H1 (cell line): ENCODE measurements at regions not wholly inside any gene's neighbourhood (a gene's known extent, or its start where the extent isn't known, plus 50 kb on each side); places are given as distances from the start of the nearest gene placed in this dataset.

Experiments
- CTCF ChIA-PET: fragments of 300-600 bp; sonication (Branson Sonifier 250); formaldehyde crosslinking; loops from one replicate; lab custom pipeline; 2021; ENCODE audit not compliant: partially characterized antibody; lab: Charles Lee
- POLR2A ChIA-PET: fragments of 300-600 bp; sonication (Branson Sonifier 250); formaldehyde crosslinking; loops from one replicate; lab custom pipeline; 2021; ENCODE audit warnings: inconsistent platforms; ENCODE audit not compliant: partially characterized antibody; lab: Charles Lee
- DNase-seq, 2 experiments: peaks; one replicate each; pipeline versions ENCODE4 v3.0.0 to v3.0.0-alpha.2; 2010 to 2022; ENCODE audit warnings: low spot score in 2 of 2, low read depth in 1 of 2, mixed read lengths in 1 of 2
- FAIRE-seq: peaks from 2 replicates; lab custom pipeline; 2011; peaks lifted over from hg19 to GRCh38; lab: Jason Lieb, UNC
- H2AFZ ChIP-seq: 2 replicates; pipeline ENCODE4 v1.8.1; 2012; ENCODE audit warnings: low read length, inconsistent platforms
- H2AK5ac ChIP-seq: 2 replicates; pipeline ENCODE4 v1.6.1; 2013; ENCODE audit warnings: low read depth, low read length
- H2BK120ac ChIP-seq: replicated peaks from 2 replicates; pipeline ENCODE3; 2013; ENCODE audit warnings: low read depth, low read length, inconsistent platforms
- H2BK12ac ChIP-seq: 2 replicates; pipeline ENCODE4 v1.6.1; 2013; ENCODE audit warnings: low read depth, low read length
- H2BK15ac ChIP-seq: 2 replicates; pipeline ENCODE4 v1.6.1; 2013; ENCODE audit warnings: low read length
- H2BK20ac ChIP-seq: 2 replicates; pipeline ENCODE4 v1.6.1; 2013; ENCODE audit warnings: low read length
- H2BK5ac ChIP-seq: 2 replicates; pipeline ENCODE4 v1.6.1; 2013; ENCODE audit warnings: low read depth, low read length
- H3K14ac ChIP-seq: 2 replicates; pipeline ENCODE4 v1.6.1; 2013; ENCODE audit warnings: inconsistent platforms; ENCODE audit not compliant: insufficient read length
- H3K18ac ChIP-seq: 2 replicates; pipeline ENCODE4 v1.6.1; 2013; ENCODE audit warnings: low read length; ENCODE audit errors: extremely low read depth
- H3K23ac ChIP-seq: 2 replicates; pipeline ENCODE4 v1.6.1; 2013; ENCODE audit warnings: inconsistent platforms; ENCODE audit not compliant: insufficient read length
- H3K23me2 ChIP-seq: 2 replicates; pipeline ENCODE4 v1.6.1; 2013; ENCODE audit warnings: low read depth, low read length
- H3K27ac ChIP-seq: 2 replicates; pipeline ENCODE4 v1.6.1; 2011; ENCODE audit warnings: low read depth, low read length, inconsistent platforms
- H3K27me3 ChIP-seq, 4 experiments: replicated peaks in 1 of 4; 1 replicate in 1 of 4; 2 replicates in 3 of 4; pipeline versions ENCODE4 v1.6.1 to v1.8.1; 2011 to 2013; ENCODE audit warnings: low read length in 3 of 4, mild to moderate bottlenecking in 3 of 4, inconsistent platforms in 2 of 4, mixed read lengths in 2 of 4, moderate library complexity in 1 of 4; ENCODE audit not compliant: control insufficient read depth in 3 of 4, insufficient read depth in 3 of 4; ENCODE audit errors: extremely low read depth in 1 of 4
- H3K36me3 ChIP-seq, 4 experiments: 2 replicates each; pipeline versions ENCODE4 v1.6.1 to v1.8.1; 2011 to 2013; ENCODE audit warnings: mild to moderate bottlenecking in 4 of 4, low read length in 3 of 4, moderate library complexity in 2 of 4, control low read depth in 1 of 4, inconsistent platforms in 1 of 4; ENCODE audit not compliant: insufficient read depth in 4 of 4, control insufficient read depth in 2 of 4
- H3K4ac ChIP-seq: replicated peaks from 2 replicates; pipeline ENCODE3; 2013; ENCODE audit warnings: low read length, low read depth, mixed read lengths, inconsistent platforms; ENCODE audit not compliant: insufficient read length
- H3K4me1 ChIP-seq, 4 experiments: replicated peaks in 1 of 4; 1 replicate in 1 of 4; 2 replicates in 3 of 4; pipeline versions ENCODE4 v1.6.1 to v1.8.1; 2011 to 2013; ENCODE audit warnings: low read length in 3 of 4, inconsistent platforms in 2 of 4, mixed read lengths in 1 of 4; ENCODE audit not compliant: insufficient read depth in 4 of 4, control insufficient read depth in 3 of 4
- H3K4me2 ChIP-seq, 2 experiments: 2 replicates each; pipeline versions ENCODE4 v1.6.1 to v1.8.1; 2011 to 2013; ENCODE audit warnings: low read depth in 2 of 2, low read length in 2 of 2, control low read depth in 1 of 2, inconsistent platforms in 1 of 2, mild to moderate bottlenecking in 1 of 2; ENCODE audit not compliant: insufficient read depth in 1 of 2
- H3K4me3 ChIP-seq, 4 experiments: fragments of 200-600, 300-600 bp in 1 of 4; sonication (generic), shearing (Covaris generic), sonication (Bioruptor Twin) in 1 of 4; 2 replicates each; pipeline versions ENCODE4 v1.5.1 to v1.8.1; 2011 to 2016; ENCODE audit warnings: low read length in 4 of 4, low read depth in 3 of 4, control low read depth in 2 of 4, inconsistent platforms in 2 of 4, mild to moderate bottlenecking in 2 of 4, mixed read lengths in 1 of 4, moderate library complexity in 1 of 4; ENCODE audit not compliant: insufficient read depth in 2 of 4; ENCODE audit errors: extremely low read depth in 1 of 4
- H3K56ac ChIP-seq: replicated peaks from 2 replicates; pipeline ENCODE3; 2013; ENCODE audit warnings: low read depth, mild to moderate bottlenecking, mixed read lengths, low read length, inconsistent platforms; ENCODE audit not compliant: insufficient read length
- H3K79me1 ChIP-seq: 2 replicates; pipeline ENCODE4 v1.6.1; 2013; ENCODE audit warnings: low read depth, low read length, control low read depth
- H3K79me2 ChIP-seq, 2 experiments: 2 replicates each; pipeline versions ENCODE4 v1.6.1 to v1.8.1; 2012 to 2013; ENCODE audit warnings: low read length in 2 of 2, mild to moderate bottlenecking in 2 of 2, inconsistent platforms in 1 of 2; ENCODE audit not compliant: insufficient read depth in 2 of 2, control insufficient read depth in 1 of 2
- H3K9ac ChIP-seq, 4 experiments: replicated peaks in 1 of 4; 1 replicate in 1 of 4; 2 replicates in 3 of 4; pipeline versions ENCODE4 v1.6.1 to v1.8.1; 2011 to 2013; ENCODE audit warnings: low read depth in 3 of 4, low read length in 3 of 4, control low read depth in 2 of 4, mild to moderate bottlenecking in 2 of 4, moderate library complexity in 2 of 4, inconsistent platforms in 1 of 4; ENCODE audit errors: extremely low read depth in 1 of 4
- H3K9me3 ChIP-seq, 2 experiments: 2 replicates each; pipeline versions ENCODE4 v1.6.1 to v1.8.1; 2012 to 2013; ENCODE audit warnings: mild to moderate bottlenecking in 2 of 2, moderate library complexity in 2 of 2, control low read depth in 1 of 2, inconsistent platforms in 1 of 2, low read depth in 1 of 2, low read length in 1 of 2, mixed read lengths in 1 of 2; ENCODE audit not compliant: insufficient read depth in 2 of 2
- H4K20me1 ChIP-seq, 2 experiments: replicated peaks in 1 of 2; 2 replicates each; pipeline versions ENCODE3 to v1.8.1; 2011 to 2013; ENCODE audit warnings: inconsistent platforms in 2 of 2, low read length in 2 of 2, mild to moderate bottlenecking in 1 of 2; ENCODE audit not compliant: insufficient read depth in 2 of 2, control insufficient read depth in 1 of 2
- H4K5ac ChIP-seq: 2 replicates; pipeline ENCODE4 v1.6.1; 2013; ENCODE audit warnings: low read length, low read depth, mixed read lengths, inconsistent platforms; ENCODE audit not compliant: insufficient read length
- H4K8ac ChIP-seq: 2 replicates; pipeline ENCODE4 v1.8.0; 2013; ENCODE audit warnings: mild to moderate bottlenecking, moderate library complexity, low read length, inconsistent platforms; ENCODE audit not compliant: insufficient read depth; ENCODE audit errors: extremely low read depth
- H4K91ac ChIP-seq: replicated peaks from 2 replicates; pipeline ENCODE3; 2013; ENCODE audit warnings: low read length, mixed read lengths, inconsistent platforms; ENCODE audit not compliant: insufficient read length
- ASH2L ChIP-seq: fragments of 200-600, 300-600 bp; sonication (generic); IDR thresholded peaks from one replicate; pipeline ENCODE4 v1.7.1; 2017; ENCODE audit warnings: low read length
- CBX8 ChIP-seq: fragments of 300-800, 300-1000 bp; sonication (generic); IDR thresholded peaks from 2 replicates; pipeline ENCODE4 v1.7.1; 2016; ENCODE audit warnings: low read depth, low read length, borderline replicate concordance
- CEBPB ChIP-seq: IDR thresholded peaks from 2 replicates; pipeline ENCODE4 v1.6.1; 2012; ENCODE audit warnings: low read depth, low read length
- HDAC2 ChIP-seq, 2 experiments: fragments of 300-600 bp in 1 of 2; sonication (generic) in 1 of 2; IDR thresholded peaks; 2 replicates each; pipeline ENCODE4 v1.6.1; 2011 to 2012; ENCODE audit warnings: low read depth in 2 of 2, low read length in 2 of 2, mild to moderate bottlenecking in 2 of 2, moderate library complexity in 2 of 2, borderline replicate concordance in 1 of 2, inconsistent platforms in 1 of 2
- KDM1A ChIP-seq: fragments of 200-600, 300-600 bp; sonication (generic); IDR thresholded peaks from 2 replicates; pipeline ENCODE4 v1.7.1; 2016; ENCODE audit warnings: mild to moderate bottlenecking, low read length, borderline replicate concordance
- KDM4A ChIP-seq: IDR thresholded peaks from one replicate; pipeline ENCODE4 v1.7.1; 2012; ENCODE audit warnings: low read depth, mild to moderate bottlenecking, moderate library complexity, low read length, inconsistent platforms; ENCODE audit not compliant: severe bottlenecking
- RFX5 ChIP-seq: IDR thresholded peaks from 2 replicates; pipeline ENCODE4 v1.6.1; 2011; ENCODE audit warnings: low read depth, low read length, improper control_type of control experiment, borderline replicate concordance
- SUZ12 ChIP-seq: fragments of 200-600 bp; sonication (generic); IDR thresholded peaks from 2 replicates; pipeline ENCODE4 v1.6.1; 2012; ENCODE audit warnings: mild to moderate bottlenecking, inconsistent platforms, low read length, moderate library complexity, mixed read lengths
- WGBS, 2 experiments: shearing (Covaris generic) in 1 of 2; methylation state at CpG; one replicate each; pipeline versions ENCODE4 v1.1.6 to v1.1.7; 2013 to 2015; ENCODE audit warnings: low lambda C conversion rate in 2 of 2, mixed read lengths in 2 of 2, inconsistent platforms in 1 of 2, low coverage in 1 of 2, missing lambda C conversion rate in 1 of 2; ENCODE audit not compliant: insufficient replicate concordance in 2 of 2, insufficient coverage in 1 of 2, insufficient read length in 1 of 2; ENCODE audit errors: extremely low coverage in 1 of 2, missing lambda C conversion rate in 1 of 2; 5-methylcytosine and 5-hydroxymethylcytosine counted together

DNA sequence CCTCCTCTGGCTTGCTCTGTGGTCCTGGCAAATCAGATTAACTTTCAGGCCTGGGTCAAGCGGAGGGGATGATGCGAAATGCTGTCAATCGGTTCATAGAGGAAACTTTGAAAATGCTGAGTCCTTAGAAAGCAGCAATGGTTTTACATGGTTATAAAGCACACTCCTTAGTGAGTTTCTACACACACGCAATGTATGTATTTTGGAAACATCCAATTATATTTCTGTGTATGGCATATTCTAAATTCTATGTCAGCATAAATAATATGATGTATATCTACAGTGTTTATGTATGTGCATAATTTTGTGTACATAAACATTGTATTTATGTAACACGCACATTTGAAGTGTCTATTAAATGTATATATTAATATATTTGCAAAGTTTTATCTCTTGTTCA is 118.0 kb upstream of the ARID2 start:
- no peak overlapping the region for H2AFZ ChIP-seq
- H3K4me1 ChIP-seq, result no peaks in the 10 kb centered on the region
- DNase-seq, result no peak
- no peak overlapping the region for H3K23ac ChIP-seq
- FAIRE-seq, result no peak
- ChIA-PET CTCF (no interaction called here), POLR2A (no interaction called here)
- no peak overlapping the region for H2BK12ac ChIP-seq
- no peak overlapping the region for H3K4me2 ChIP-seq
- H3K27me3 ChIP-seq, result no peaks in the 10 kb centered on the region
- no peak overlapping the region for H2BK5ac ChIP-seq
- no peak overlapping the region for H3K4ac ChIP-seq
- H3K9me3 ChIP-seq, result no peaks in the 10 kb centered on the region
- no peak overlapping the region for H4K8ac ChIP-seq
- no peak overlapping the region for H2BK20ac ChIP-seq
- H3K4me3 ChIP-seq, result no peak overlapping the region
- no peak overlapping the region for H3K14ac ChIP-seq
- no peak overlapping the region for H3K18ac ChIP-seq
- H3K79me2 ChIP-seq, result no peaks in the 10 kb centered on the region
- no peak overlapping the region for H3K27ac ChIP-seq
- no peak overlapping the region for H2AK5ac ChIP-seq
- no peaks in the 10 kb centered on the region for H4K20me1 ChIP-seq
- H4K91ac ChIP-seq, result no peak overlapping the region
- no peak overlapping the region for H3K9ac ChIP-seq
- no peak overlapping the region for H2BK15ac ChIP-seq
- H3K23me2 ChIP-seq, result no peaks in the 10 kb centered on the region
- H3K79me1 ChIP-seq, result no peaks in the 10 kb centered on the region
- WGBS, 2 experiments, result 96% methylated on average over 5 of the region's 5 CpGs; no CpG with 5 or more reads in 1 of the 2 experiments
- no peaks in the 10 kb centered on the region for H3K36me3 ChIP-seq
- no peak overlapping the region for H4K5ac ChIP-seq
- no peak overlapping the region for H2BK120ac ChIP-seq
- no peak overlapping the region for H3K56ac ChIP-seq
- TF ChIP-seq RFX5, result no peak
- no peak for TF ChIP-seq CEBPB
- no peak for TF ChIP-seq KDM4A
- no peak for TF ChIP-seq CBX8
- no peak for TF ChIP-seq HDAC2 (IDR thresholded peaks at IDR 0.05; ENCODE audit: borderline replicate concordance in 1 of 2, low read depth in 2 of 2, low read length in 2 of 2)
- TF ChIP-seq KDM1A, result no peak
- no peak for TF ChIP-seq SUZ12
- no peak for TF ChIP-seq ASH2L
